DMS153 treated with DMSO at 0.1 percent for 48 hours (cell line): ENCODE measurements at regions not wholly inside any gene's neighbourhood (a gene's known extent, or its start where the extent isn't known, plus 50 kb on each side); places are given as distances from the start of the nearest gene placed in this dataset.
"Not testable (repeated sequence)": the region's sequence is repeated elsewhere in the genome, so short reads cannot be mapped to it uniquely, and the experiment has no call there.

Source experiments
- DNase-seq: peaks from one replicate; lab custom pipeline; 2025; ENCODE audit not compliant: unreplicated experiment; lab: John Stamatoyannopoulos, UW

- no peak for DNase-seq
Observed at GRCh38 chr1:95865769-95866168, 631.8 kb downstream of the RWDD3 start.

GRCh38 chr1:95876276-95876675 is 642.3 kb downstream of the RWDD3 start:
- no peak for DNase-seq

- DNase-seq: no peak
Observed at GRCh38 chr1:95879498-95880050, 645.6 kb downstream of the RWDD3 start.

GRCh38 chr1:95888941-95889390 is 655.0 kb downstream of the RWDD3 start:
- DNase-seq: no peak

GRCh38 chr1:95889400-95889799 is 655.4 kb downstream of the RWDD3 start:
- no peak for DNase-seq

GRCh38 chr1:95893921-95894320 is 659.9 kb downstream of the RWDD3 start:
- no peak for DNase-seq

- DNase-seq: no peak
Observed at GRCh38 chr1:95903060-95903459, 669.0 kb downstream of the RWDD3 start.

GRCh38 chr1:95905818-95906395 is 671.9 kb downstream of the RWDD3 start:
- no peak for DNase-seq

- DNase-seq: not testable (repeated sequence)
Observed at GRCh38 chr1:95911739-95912138, 677.7 kb downstream of the RWDD3 start.

GRCh38 chr1:95916616-95917015 is 682.6 kb downstream of the RWDD3 start:
- no peak for DNase-seq

GRCh38 chr1:95924684-95925083 is 690.7 kb downstream of the RWDD3 start:
- no peak for DNase-seq

GRCh38 chr1:95926331-95926730 is 692.3 kb downstream of the RWDD3 start:
- DNase-seq: no peak

- no peak for DNase-seq
Observed at GRCh38 chr1:95927061-95927460, 693.1 kb downstream of the RWDD3 start.

GRCh38 chr1:95935719-95936118 is 701.7 kb downstream of the RWDD3 start:
- no peak for DNase-seq

GRCh38 chr1:95941121-95941798 is 707.2 kb downstream of the RWDD3 start:
- DNase-seq: no peak

GRCh38 chr1:95948023-95948422 is 714.0 kb downstream of the RWDD3 start:
- DNase-seq: no peak

GRCh38 chr1:95951371-95952102 is 717.5 kb downstream of the RWDD3 start:
- DNase-seq: no peak

- peak; percentile 30 for DNase-seq
Observed at GRCh38 chr1:95953015-95953414, 719.0 kb downstream of the RWDD3 start.

- DNase-seq: no peak
Observed at GRCh38 chr1:95954585-95954984, 720.6 kb downstream of the RWDD3 start.

- DNase-seq: no peak
Observed at GRCh38 chr1:95956215-95956614, 722.2 kb downstream of the RWDD3 start.

GRCh38 chr1:95957748-95958147 is 723.7 kb downstream of the RWDD3 start:
- DNase-seq: no peak

- DNase-seq: no peak
Observed at GRCh38 chr1:95966866-95967265, 732.9 kb downstream of the RWDD3 start.
